Karpas-422 (cell line): ENCODE measurements at regions not wholly inside any gene's neighbourhood (a gene's known extent, or its start where the extent isn't known, plus 50 kb on each side); places are given as distances from the start of the nearest gene placed in this dataset.

Source experiments
- DNase-seq: peaks from one replicate; pipeline ENCODE4 v3.0.0-alpha.2; 2015
- H2AFZ ChIP-seq: fragments of 200-600 bp; sonication (generic); 2 replicates; pipeline ENCODE4 v1.6.1; 2014; ENCODE audit warnings: antibody characterized with exemption, low read length, mixed read lengths
- H3K27ac ChIP-seq: fragments of 200-600 bp; sonication (generic); 2 replicates; pipeline ENCODE4 v1.5.1; 2014; ENCODE audit warnings: mild to moderate bottlenecking, low read length, moderate library complexity
- H3K27me3 ChIP-seq: fragments of 200-600 bp; sonication (generic); 2 replicates; pipeline ENCODE4 v1.6.1; 2014; ENCODE audit warnings: low read length, mixed read lengths
- H3K36me3 ChIP-seq: fragments of 200-600 bp; sonication (generic); 2 replicates; pipeline ENCODE4 v1.6.1; 2014; ENCODE audit warnings: low read length, mixed read lengths; ENCODE audit not compliant: insufficient read depth
- H3K4me1 ChIP-seq: fragments of 200-600 bp; sonication (generic); 2 replicates; pipeline ENCODE4 v1.6.1; 2014; ENCODE audit warnings: mild to moderate bottlenecking, low read length, mixed read lengths
- H3K4me2 ChIP-seq: fragments of 200-600 bp; sonication (generic); 2 replicates; pipeline ENCODE4 v1.6.1; 2014; ENCODE audit warnings: low read length, low read depth, mild to moderate bottlenecking; ENCODE audit not compliant: poor library complexity, severe bottlenecking
- H3K4me3 ChIP-seq: fragments of 200-600 bp; sonication (generic); 2 replicates; pipeline ENCODE4 v1.5.1; 2014; ENCODE audit warnings: mild to moderate bottlenecking, antibody characterized with exemption, low read length, mixed read lengths
- H3K79me2 ChIP-seq: fragments of 200-600 bp; sonication (generic); 2 replicates; pipeline ENCODE4 v1.6.1; 2014; ENCODE audit warnings: mild to moderate bottlenecking, low read length, mixed read lengths
- H3K9ac ChIP-seq: fragments of 200-600 bp; sonication (generic); 2 replicates; pipeline ENCODE4 v1.6.0; 2014; ENCODE audit warnings: low read length
- H3K9me2 ChIP-seq: fragments of 200-600 bp; sonication (generic), shearing (Covaris generic); replicated peaks from 2 replicates; pipeline ENCODE4 v1.6.0; 2014; ENCODE audit warnings: mild to moderate bottlenecking, low read length, moderate library complexity; ENCODE audit not compliant: insufficient read depth
- H3K9me3 ChIP-seq: fragments of 300-700, 200-600 bp; sonication (generic); 2 replicates; pipeline ENCODE4 v1.6.1; 2014; ENCODE audit warnings: low read length, mixed read lengths
- H4K20me1 ChIP-seq: fragments of 200-600 bp; sonication (generic); 2 replicates; pipeline ENCODE4 v1.6.1; 2014; ENCODE audit warnings: mild to moderate bottlenecking, antibody characterized with exemption, low read length, low read depth; ENCODE audit not compliant: insufficient read depth

GRCh38 chr11:81942646-81943045 lies 791.0 kb downstream of the FAM181B start:
- Histone ChIP-seq H2AFZ (no peak overlapping the region), H3K9me2 (no peaks in the 10 kb centered on the region), H3K9me3 (no peaks in the 10 kb centered on the region), H3K9ac (no peak overlapping the region), H3K4me2 (no peak overlapping the region), H3K4me1 (no peaks in the 10 kb centered on the region), H4K20me1 (no peaks in the 10 kb centered on the region), H3K36me3 (no peaks in the 10 kb centered on the region), H3K79me2 (no peaks in the 10 kb centered on the region), H3K4me3 (no peak overlapping the region), H3K27ac (no peak overlapping the region), H3K27me3 (no peaks in the 10 kb centered on the region)
- DNase-seq = no peak

GRCh38 chr11:81941998-81942397 lies 791.7 kb downstream of the FAM181B start:
- H4K20me1 ChIP-seq = no peaks in the 10 kb centered on the region
- no peak overlapping the region for H3K4me3 ChIP-seq
- no peaks in the 10 kb centered on the region for H3K27me3 ChIP-seq
- DNase-seq = no peak
- no peak overlapping the region for H3K4me2 ChIP-seq
- H3K9me2 ChIP-seq = no peaks in the 10 kb centered on the region
- H3K27ac ChIP-seq = no peak overlapping the region
- no peaks in the 10 kb centered on the region for H3K9me3 ChIP-seq
- no peaks in the 10 kb centered on the region for H3K36me3 ChIP-seq
- no peaks in the 10 kb centered on the region for H3K4me1 ChIP-seq
- H3K9ac ChIP-seq = no peak overlapping the region
- no peaks in the 10 kb centered on the region for H3K79me2 ChIP-seq
- H2AFZ ChIP-seq = no peak overlapping the region

GRCh38 chr11:81932303-81932702 lies 801.4 kb downstream of the FAM181B start:
- Histone ChIP-seq H3K27me3 (no peaks in the 10 kb centered on the region), H4K20me1 (no peaks in the 10 kb centered on the region), H3K27ac (no peak overlapping the region), H3K9ac (no peak overlapping the region), H3K9me3 (no peaks in the 10 kb centered on the region), H3K4me2 (no peak overlapping the region), H3K4me1 (no peaks in the 10 kb centered on the region), H3K4me3 (no peak overlapping the region), H3K36me3 (no peaks in the 10 kb centered on the region), H2AFZ (no peak overlapping the region), H3K9me2 (no peaks in the 10 kb centered on the region), H3K79me2 (no peaks in the 10 kb centered on the region)
- DNase-seq = no peak

- H3K4me2 ChIP-seq = no peak overlapping the region
- no peak overlapping the region for H2AFZ ChIP-seq
- no peaks in the 10 kb centered on the region for H4K20me1 ChIP-seq
- DNase-seq = no peak
- H3K27ac ChIP-seq = no peak overlapping the region
- 0 out of 2 replicates have a peak, but pooled peaks cover 3% of the 10 kb centered on the region for H3K9me2 ChIP-seq
- H3K9ac ChIP-seq = no peak overlapping the region
- H3K79me2 ChIP-seq = no peaks in the 10 kb centered on the region
- H3K9me3 ChIP-seq = no peaks in the 10 kb centered on the region; the same call in 1 of the 2 replicates
- H3K36me3 ChIP-seq = no peaks in the 10 kb centered on the region
- no peak overlapping the region for H3K4me3 ChIP-seq
- H3K27me3 ChIP-seq = no peaks in the 10 kb centered on the region
- no peaks in the 10 kb centered on the region for H3K4me1 ChIP-seq
Measured at GRCh38 chr11:81920205-81920604, 813.5 kb downstream of the FAM181B start.

GRCh38 chr11:81916451-81916850 lies 817.2 kb downstream of the FAM181B start:
- Histone ChIP-seq H3K36me3 (no peaks in the 10 kb centered on the region), H3K4me1 (no peaks in the 10 kb centered on the region), H3K4me2 (no peak overlapping the region), H4K20me1 (no peaks in the 10 kb centered on the region), H3K27ac (no peak overlapping the region), H3K79me2 (no peaks in the 10 kb centered on the region), H3K9me3 (no peaks in the 10 kb centered on the region; the same call in 1 of the 2 replicates), H3K9ac (no peak overlapping the region), H3K9me2 (0 out of 2 replicates have a peak, but pooled peaks cover 3% of the 10 kb centered on the region), H2AFZ (no peak overlapping the region), H3K4me3 (no peak overlapping the region), H3K27me3 (no peaks in the 10 kb centered on the region)
- DNase-seq = no peak

GRCh38 chr11:81915045-81915444 lies 818.6 kb downstream of the FAM181B start:
- no peak overlapping the region for H3K4me2 ChIP-seq
- no peak overlapping the region for H3K27ac ChIP-seq
- H3K9ac ChIP-seq = no peak overlapping the region
- H4K20me1 ChIP-seq = no peaks in the 10 kb centered on the region
- H3K36me3 ChIP-seq = no peaks in the 10 kb centered on the region
- H2AFZ ChIP-seq = no peak overlapping the region
- no peaks in the 10 kb centered on the region for H3K9me2 ChIP-seq
- H3K4me3 ChIP-seq = no peak overlapping the region
- H3K4me1 ChIP-seq = no peaks in the 10 kb centered on the region
- no peaks in the 10 kb centered on the region for H3K27me3 ChIP-seq
- DNase-seq = no peak
- H3K9me3 ChIP-seq = no peaks in the 10 kb centered on the region; the same call in 1 of the 2 replicates
- no peaks in the 10 kb centered on the region for H3K79me2 ChIP-seq

- no peak overlapping the region for H3K4me3 ChIP-seq
- H3K79me2 ChIP-seq = no peaks in the 10 kb centered on the region
- no peak overlapping the region for H3K27ac ChIP-seq
- no peaks in the 10 kb centered on the region for H4K20me1 ChIP-seq
- no peaks in the 10 kb centered on the region for H3K27me3 ChIP-seq
- H3K9me2 ChIP-seq = no peaks in the 10 kb centered on the region
- no peaks in the 10 kb centered on the region for H3K36me3 ChIP-seq
- H3K9ac ChIP-seq = no peak overlapping the region
- H2AFZ ChIP-seq = no peak overlapping the region
- H3K4me2 ChIP-seq = no peak overlapping the region
- DNase-seq = no peak
- H3K9me3 ChIP-seq = no peaks in the 10 kb centered on the region; the same call in 1 of the 2 replicates
- no peaks in the 10 kb centered on the region for H3K4me1 ChIP-seq
Measured at GRCh38 chr11:81913793-81914192, 819.9 kb downstream of the FAM181B start.

GRCh38 chr11:81907996-81908395 lies 825.7 kb downstream of the FAM181B start:
- Histone ChIP-seq H3K4me1 (no peaks in the 10 kb centered on the region), H3K36me3 (no peaks in the 10 kb centered on the region), H3K9me2 (no peaks in the 10 kb centered on the region), H2AFZ (no peak overlapping the region), H4K20me1 (no peaks in the 10 kb centered on the region), H3K27ac (no peak overlapping the region), H3K79me2 (no peaks in the 10 kb centered on the region), H3K4me3 (no peak overlapping the region), H3K4me2 (no peak overlapping the region), H3K27me3 (no peaks in the 10 kb centered on the region; the same call in 1 of the 2 replicates), H3K9ac (no peak overlapping the region), H3K9me3 (no peaks in the 10 kb centered on the region)
- no peak for DNase-seq

- no peaks in the 10 kb centered on the region for H3K36me3 ChIP-seq
- no peaks in the 10 kb centered on the region for H3K9me2 ChIP-seq
- H3K9ac ChIP-seq = no peak overlapping the region
- no peak overlapping the region for H3K27ac ChIP-seq
- H3K4me1 ChIP-seq = no peaks in the 10 kb centered on the region
- H3K4me3 ChIP-seq = no peak overlapping the region
- no peak overlapping the region for H3K4me2 ChIP-seq
- no peak overlapping the region for H2AFZ ChIP-seq
- DNase-seq = no peak
- H3K9me3 ChIP-seq = no peaks in the 10 kb centered on the region
- H4K20me1 ChIP-seq = no peaks in the 10 kb centered on the region
- 0 out of 2 replicates have a peak, but pooled peaks cover 3% of the 10 kb centered on the region for H3K27me3 ChIP-seq
- no peaks in the 10 kb centered on the region for H3K79me2 ChIP-seq
Measured at GRCh38 chr11:81899156-81899555, 834.5 kb downstream of the FAM181B start.
